K562 (cell line): ENCODE measurements at regions not wholly inside any gene's neighbourhood (a gene's known extent, or its start where the extent isn't known, plus 50 kb on each side); places are given as distances from the start of the nearest gene placed in this dataset.

Experiments
- ATAC-seq: fragments of 200-7000 bp; cut with Tn5 transposase; 3 replicates; pipeline ENCODE4 v1.9.1; 2020; ENCODE audit warnings: moderate library complexity
- BruUV-seq: library from RNA; stranded (reverse); fragments of 400-500 nt; replicated peaks from 2 replicates; lab custom pipeline; 2021; lab: Mats Ljungman, UMichigan
- CTCF ChIA-PET: fragments of 300-600 bp; formaldehyde crosslinking; extraction: SDS; loops from one replicate; lab custom pipeline; 2021; ENCODE audit warnings: low intra/inter-chr PET ratio; lab: Yijun Ruan, JAX
- POLR2A ChIA-PET: fragments of 300-600, 350-650 bp; sonication (Branson Sonifier 250); formaldehyde crosslinking; extraction: SDS; loops from one replicate; lab custom pipeline; 2021; ENCODE audit warnings: antibody characterized with exemption, inconsistent platforms; lab: Yijun Ruan, JAX
- DNase-seq, 4 experiments: peaks; one replicate each; pipeline versions ENCODE4 v3.0.0 to v3.0.0-alpha.2; 2011 to 2018; ENCODE audit warnings: low spot score in 3 of 4, mixed read lengths in 3 of 4; ENCODE audit errors: extremely low read depth in 1 of 4
- FAIRE-seq: peaks from 2 replicates; lab custom pipeline; 2011; peaks lifted over from hg19 to GRCh38; lab: Jason Lieb, UNC
- H2AFZ ChIP-seq: 2 replicates; pipeline ENCODE4 v1.6.0; 2011; ENCODE audit warnings: low read depth, low read length, control low read depth, inconsistent platforms
- H3K27ac ChIP-seq: fragments of 200-600 bp; 3 replicates; pipeline ENCODE4 v1.8.0; 2011; ENCODE audit warnings: low read depth, mild to moderate bottlenecking, control low read depth, inconsistent platforms, low read length, moderate library complexity, mixed read lengths; ENCODE audit errors: extremely low read depth
- H3K27me3 ChIP-seq, 2 experiments: fragments of 300-600 bp in 1 of 2; 2 replicates in 1 of 2; 3 replicates in 1 of 2; pipeline versions ENCODE4 v1.6.0 to v1.8.0; 2011; ENCODE audit warnings: inconsistent platforms in 2 of 2, low read length in 2 of 2, mild to moderate bottlenecking in 1 of 2, mixed read lengths in 1 of 2, moderate library complexity in 1 of 2; ENCODE audit not compliant: control insufficient read depth in 2 of 2, insufficient read depth in 2 of 2
- H3K36me3 ChIP-seq: fragments of 300-600 bp; 3 replicates; pipeline ENCODE4 v1.8.0; 2011; ENCODE audit warnings: mild to moderate bottlenecking, low read length, inconsistent platforms; ENCODE audit not compliant: control insufficient read depth, insufficient read depth
- H3K4me1 ChIP-seq, 2 experiments: fragments of 200-600 bp in 1 of 2; replicated peaks in 1 of 2; 2 replicates in 1 of 2; 3 replicates in 1 of 2; pipeline versions ENCODE4 v1.5.1 to v1.8.0; 2011; ENCODE audit warnings: inconsistent platforms in 2 of 2, low read length in 2 of 2, mild to moderate bottlenecking in 1 of 2, mixed read lengths in 1 of 2, moderate library complexity in 1 of 2; ENCODE audit not compliant: control insufficient read depth in 2 of 2, insufficient read depth in 2 of 2
- H3K4me2 ChIP-seq: 2 replicates; pipeline ENCODE4 v1.6.1; 2011; ENCODE audit warnings: low read length, control low read depth, inconsistent platforms, mixed read lengths; ENCODE audit not compliant: insufficient read depth
- H3K4me3 ChIP-seq: fragments of 200-600 bp; sonication (generic), shearing (Covaris generic); 2 replicates; pipeline ENCODE4 v1.5.1; 2016; ENCODE audit warnings: control low read depth, inconsistent platforms
- H3K79me2 ChIP-seq: fragments of 200-600 bp; 3 replicates; pipeline ENCODE4 v1.8.0; 2011; ENCODE audit warnings: low read length, inconsistent platforms; ENCODE audit not compliant: control insufficient read depth, insufficient read depth
- H3K9ac ChIP-seq, 2 experiments: 2 replicates each; pipeline versions ENCODE4 v1.6.0 to v1.6.1; 2011; ENCODE audit warnings: low read depth in 2 of 2, low read length in 2 of 2, control low read depth in 1 of 2, inconsistent platforms in 1 of 2, mild to moderate bottlenecking in 1 of 2, mixed read lengths in 1 of 2; ENCODE audit not compliant: insufficient read depth in 1 of 2
- H3K9me1 ChIP-seq: one replicate; pipeline ENCODE4 v1.6.0; 2011; ENCODE audit warnings: inconsistent platforms, mild to moderate bottlenecking, low read length, moderate library complexity; ENCODE audit not compliant: control insufficient read depth, insufficient read depth
- H3K9me3 ChIP-seq: replicated peaks from 2 replicates; pipeline ENCODE4 v1.5.1; 2011; ENCODE audit warnings: low read depth, low read length, inconsistent platforms; ENCODE audit not compliant: control insufficient read depth, insufficient read depth
- H4K20me1 ChIP-seq: replicated peaks from 2 replicates; pipeline ENCODE4 v1.6.1; 2011; ENCODE audit warnings: low read length, inconsistent platforms, mixed read lengths; ENCODE audit not compliant: control insufficient read depth, insufficient read depth
- CHD4 ChIP-seq: fragments of 200-600 bp; sonication (generic); IDR thresholded peaks from 3 replicates; pipeline ENCODE4 v1.6.1; 2012; ENCODE audit warnings: low read depth, mild to moderate bottlenecking, mixed read lengths, low read length, inconsistent platforms; ENCODE audit not compliant: insufficient read depth, insufficient replicate concordance, poor library complexity, severe bottlenecking
- JUNB ChIP-seq: fragments of 450-650 bp; formaldehyde crosslinking; conservative IDR thresholded peaks from 2 replicates; pipeline ENCODE4 v1.4.0; 2020; ENCODE audit warnings: mild to moderate bottlenecking
- KAT2B ChIP-seq: IDR thresholded peaks from one replicate; pipeline ENCODE4 v1.6.1; 2012; ENCODE audit warnings: low read depth, mild to moderate bottlenecking, control low read depth, inconsistent platforms, low read length, moderate library complexity
- KLF10 ChIP-seq: fragments of 250-450 bp; sonication (Bioruptor Pico); IDR thresholded peaks from 2 replicates; pipeline ENCODE4 v1.6.1; 2021; ENCODE audit warnings: matching md5 sums
- MTF1 ChIP-seq: fragments of 250-450 bp; sonication (Bioruptor Pico); IDR thresholded peaks from 2 replicates; pipeline ENCODE4 v1.9.0; 2021; ENCODE audit warnings: moderate library complexity, mild to moderate bottlenecking, inconsistent platforms, borderline replicate concordance
- NR3C1 ChIP-seq: sonication (generic); formaldehyde crosslinking; IDR thresholded peaks from 2 replicates; pipeline ENCODE4 v1.8.1; 2022; ENCODE audit warnings: missing genetic modification reagents
- NUFIP1 ChIP-seq: fragments of 450-650 bp; IDR thresholded peaks from 2 replicates; pipeline ENCODE4 v1.6.1; 2018; ENCODE audit not compliant: partially characterized antibody
- ZEB2 ChIP-seq: fragments of 450-650 bp; IDR thresholded peaks from 2 replicates; pipeline ENCODE4 v1.6.1; 2016
- ZNF584 ChIP-seq: fragments of 200-800 bp; sonication (Bioruptor generic); IDR thresholded peaks from 2 replicates; pipeline ENCODE4 v1.6.1; 2016; ENCODE audit warnings: low read depth, mild to moderate bottlenecking, missing genetic modification characterization, missing compliant biosample characterization
- ZNF655 ChIP-seq: fragments of 250-450 bp; sonication (Bioruptor Pico); IDR thresholded peaks from 2 replicates; pipeline ENCODE4 v1.5.0; 2021
- ZNF77 ChIP-seq: fragments of 250-450 bp; sonication (Bioruptor Pico); IDR thresholded peaks from 2 replicates; pipeline ENCODE4 v1.5.0; 2020
- ZNF785 ChIP-seq: fragments of 250-450 bp; sonication (Bioruptor Pico); IDR thresholded peaks from 2 replicates; pipeline ENCODE4 v1.4.0; 2020; ENCODE audit warnings: mild to moderate bottlenecking
- in situ Hi-C: fragments of 300-500 bp; cut with MboI; formaldehyde crosslinking; loops from 4 replicates; pipeline ENCODE4 v1.15.0; 2018; ENCODE audit warnings: inconsistent platforms, mixed read lengths
- intact Hi-C: fragments of 100-400 bp; cut with micrococcal nuclease; formaldehyde crosslinking; loops from 2 replicates; pipeline ENCODE4 v1.14.2; 2022
- TF ChIP-seq, protein P1 (sequence below): fragments of 450-650 bp; formaldehyde crosslinking; IDR thresholded peaks from 2 replicates; pipeline ENCODE4 v1.4.0; 2020; ENCODE audit warnings: mild to moderate bottlenecking, mixed read lengths
- TF ChIP-seq, protein P2 (sequence below), 2 experiments: fragments of 150-350 bp in 1 of 2; IDR thresholded peaks; 2 replicates each; pipeline ENCODE4 v1.6.1; 2012 to 2016; ENCODE audit warnings: low read depth in 2 of 2, low read length in 2 of 2, mild to moderate bottlenecking in 1 of 2, moderate library complexity in 1 of 2

DNA sequence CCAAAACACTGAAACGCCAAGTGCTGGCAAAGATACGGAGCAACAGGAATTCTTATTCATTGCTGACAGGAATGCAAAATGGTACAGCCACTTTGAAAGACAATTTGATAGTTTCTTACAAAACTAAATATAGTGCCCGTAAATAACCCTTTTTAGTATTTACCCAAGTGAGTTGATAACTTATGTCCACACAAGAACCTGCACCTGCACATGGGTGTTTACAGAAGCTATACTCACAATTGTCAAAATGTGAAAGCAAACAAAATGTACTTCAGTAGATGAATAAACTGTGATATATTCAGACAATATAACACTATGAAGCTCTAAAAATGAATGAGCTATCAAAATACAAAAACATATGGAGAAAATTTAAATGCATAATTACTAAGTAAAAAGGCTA lies 86.6 kb downstream of the ATXN7L3B start (continued):
- TF ChIP-seq, protein P1, sequence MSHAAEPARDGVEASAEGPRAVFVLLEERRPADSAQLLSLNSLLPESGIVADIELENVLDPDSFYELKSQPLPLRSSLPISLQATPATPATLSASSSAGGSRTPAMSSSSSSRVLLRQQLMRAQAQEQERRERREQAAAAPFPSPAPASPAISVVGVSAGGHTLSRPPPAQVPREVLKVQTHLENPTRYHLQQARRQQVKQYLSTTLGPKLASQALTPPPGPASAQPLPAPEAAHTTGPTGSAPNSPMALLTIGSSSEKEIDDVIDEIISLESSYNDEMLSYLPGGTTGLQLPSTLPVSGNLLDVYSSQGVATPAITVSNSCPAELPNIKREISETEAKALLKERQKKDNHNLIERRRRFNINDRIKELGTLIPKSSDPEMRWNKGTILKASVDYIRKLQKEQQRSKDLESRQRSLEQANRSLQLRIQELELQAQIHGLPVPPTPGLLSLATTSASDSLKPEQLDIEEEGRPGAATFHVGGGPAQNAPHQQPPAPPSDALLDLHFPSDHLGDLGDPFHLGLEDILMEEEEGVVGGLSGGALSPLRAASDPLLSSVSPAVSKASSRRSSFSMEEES (CRISPR knock-in tag): no peak
- TF ChIP-seq NR3C1 (no peak), KAT2B (no peak), MTF1 (CRISPR knock-in tag) (no peak), ZNF785 (CRISPR knock-in tag) (no peak), JUNB (CRISPR knock-in tag) (no peak)

- Histone ChIP-seq H3K9me3 (no peaks in the 10 kb centered on the region), H3K4me2 (no peak overlapping the region), H3K36me3 (no peaks in the 10 kb centered on the region), H3K27ac (no peak overlapping the region), H3K79me2 (no peaks in the 10 kb centered on the region), H3K9ac (no peak overlapping the region), H3K9me1 (no peaks in the 10 kb centered on the region), H3K27me3 (no peaks in the 10 kb centered on the region), H2AFZ (no peak overlapping the region), H3K4me1 (no peaks in the 10 kb centered on the region), H4K20me1 (no peaks in the 10 kb centered on the region), H3K4me3 (no peak overlapping the region)
- in situ Hi-C loops (no loop called here), intact Hi-C loops (no loop called here)
- ChIA-PET CTCF (no interaction called here), POLR2A (no interaction called here)
- DNase-seq (no peak), ATAC-seq (no peak), FAIRE-seq (no peak)
- TF ChIP-seq, protein P2, sequence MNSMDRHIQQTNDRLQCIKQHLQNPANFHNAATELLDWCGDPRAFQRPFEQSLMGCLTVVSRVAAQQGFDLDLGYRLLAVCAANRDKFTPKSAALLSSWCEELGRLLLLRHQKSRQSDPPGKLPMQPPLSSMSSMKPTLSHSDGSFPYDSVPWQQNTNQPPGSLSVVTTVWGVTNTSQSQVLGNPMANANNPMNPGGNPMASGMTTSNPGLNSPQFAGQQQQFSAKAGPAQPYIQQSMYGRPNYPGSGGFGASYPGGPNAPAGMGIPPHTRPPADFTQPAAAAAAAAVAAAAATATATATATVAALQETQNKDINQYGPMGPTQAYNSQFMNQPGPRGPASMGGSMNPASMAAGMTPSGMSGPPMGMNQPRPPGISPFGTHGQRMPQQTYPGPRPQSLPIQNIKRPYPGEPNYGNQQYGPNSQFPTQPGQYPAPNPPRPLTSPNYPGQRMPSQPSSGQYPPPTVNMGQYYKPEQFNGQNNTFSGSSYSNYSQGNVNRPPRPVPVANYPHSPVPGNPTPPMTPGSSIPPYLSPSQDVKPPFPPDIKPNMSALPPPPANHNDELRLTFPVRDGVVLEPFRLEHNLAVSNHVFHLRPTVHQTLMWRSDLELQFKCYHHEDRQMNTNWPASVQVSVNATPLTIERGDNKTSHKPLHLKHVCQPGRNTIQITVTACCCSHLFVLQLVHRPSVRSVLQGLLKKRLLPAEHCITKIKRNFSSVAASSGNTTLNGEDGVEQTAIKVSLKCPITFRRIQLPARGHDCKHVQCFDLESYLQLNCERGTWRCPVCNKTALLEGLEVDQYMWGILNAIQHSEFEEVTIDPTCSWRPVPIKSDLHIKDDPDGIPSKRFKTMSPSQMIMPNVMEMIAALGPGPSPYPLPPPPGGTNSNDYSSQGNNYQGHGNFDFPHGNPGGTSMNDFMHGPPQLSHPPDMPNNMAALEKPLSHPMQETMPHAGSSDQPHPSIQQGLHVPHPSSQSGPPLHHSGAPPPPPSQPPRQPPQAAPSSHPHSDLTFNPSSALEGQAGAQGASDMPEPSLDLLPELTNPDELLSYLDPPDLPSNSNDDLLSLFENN (IDR thresholded peaks at IDR 0.05; ENCODE audit: low read depth in 2 of 2, low read length in 2 of 2): no peak
- TF ChIP-seq ZEB2 (no peak), KLF10 (CRISPR knock-in tag) (no peak), ZNF77 (CRISPR knock-in tag) (no peak), NUFIP1 (no peak), ZNF655 (CRISPR knock-in tag) (no peak), ZNF584 (CRISPR knock-in tag) (no peak), CHD4 (no peak)
- no TSS peak for BruUV-seq
Observed at GRCh38 chr12:74626397-74626796, 88.8 kb downstream of the ATXN7L3B start.
